A549 (cell line): ENCODE measurements at regions not wholly inside any gene's neighbourhood (a gene's known extent, or its start where the extent isn't known, plus 50 kb on each side); places are given as distances from the start of the nearest gene placed in this dataset.

ENCODE experiments used
- ATAC-seq, 2 experiments: fragments of 200-7000 bp in 1 of 2; fragments of >200 bp in 1 of 2; cut with Nextera tagmentation in 1 of 2; cut with Tn5 transposase in 1 of 2; 3 replicates each; pipeline versions ENCODE4 v1.8.0 to v1.9.1; 2018 to 2020; ENCODE audit warnings: mild to moderate bottlenecking in 1 of 2, moderate library complexity in 1 of 2
- CTCF ChIA-PET: fragments of 300-600 bp; sonication (Branson Sonifier 250); formaldehyde crosslinking; extraction: SDS; loops from one replicate; lab custom pipeline; 2021; ENCODE audit warnings: antibody characterized with exemption, inconsistent platforms; lab: Yijun Ruan, JAX
- POLR2A ChIA-PET: fragments of 350-600 bp; formaldehyde crosslinking; extraction: SDS; loops from one replicate; lab custom pipeline; 2021; ENCODE audit warnings: antibody characterized with exemption, inconsistent platforms; lab: Yijun Ruan, JAX
- DNase-seq, 2 experiments: peaks; one replicate each; pipeline versions ENCODE4 v3.0.0 to v3.0.0-alpha.2; 2011 to 2016; ENCODE audit warnings: low read depth in 1 of 2, low spot score in 1 of 2
- FAIRE-seq: peaks from 2 replicates; lab custom pipeline; 2011; peaks lifted over from hg19 to GRCh38; lab: Jason Lieb, UNC
- H3K27ac ChIP-seq, 2 experiments: fragments of >200 bp; sonication (Bioruptor Twin); formaldehyde crosslinking; 3 replicates each; pipeline ENCODE4 v1.5.1; 2016 to 2017
- H3K4me1 ChIP-seq: fragments of >200 bp; sonication (Bioruptor Twin); formaldehyde crosslinking; 3 replicates; pipeline ENCODE4 v1.6.1; 2016
- H3K4me2 ChIP-seq: fragments of >200 bp; sonication (Bioruptor Twin); formaldehyde crosslinking; 3 replicates; pipeline ENCODE4 v1.6.1; 2016
- H3K4me3 ChIP-seq: fragments of >200 bp; sonication (Bioruptor Twin); formaldehyde crosslinking; 3 replicates; pipeline ENCODE4 v1.5.1; 2016
- H3K9me3 ChIP-seq: fragments of >200 bp; sonication (Bioruptor Twin); formaldehyde crosslinking; 3 replicates; pipeline ENCODE4 v1.6.1; 2016
- BCL3 ChIP-seq: fragments of >200 bp; sonication (Bioruptor Twin); formaldehyde crosslinking; IDR thresholded peaks from 3 replicates; pipeline ENCODE4 v1.6.1; 2016
- BHLHE40 ChIP-seq: IDR thresholded peaks from 2 replicates; pipeline ENCODE4 v1.6.1; 2012; ENCODE audit warnings: low read depth, low read length, inconsistent platforms
- CBX8 ChIP-seq: fragments of 200-600 bp; sonication (generic); IDR thresholded peaks from 2 replicates; pipeline ENCODE4 v1.6.1; 2016
- EHMT2 ChIP-seq: fragments of 200-600 bp; sonication (generic); IDR thresholded peaks from 2 replicates; pipeline ENCODE4 v1.6.1; 2016; ENCODE audit warnings: antibody characterized with exemption, low read depth, mild to moderate bottlenecking, moderate library complexity
- EP300 ChIP-seq, 2 experiments: fragments of >200 bp; sonication (Bioruptor Twin); formaldehyde crosslinking; IDR thresholded peaks; 2 replicates in 1 of 2; 3 replicates in 1 of 2; pipeline ENCODE4 v1.6.1; 2016 to 2017
- FOSL2 ChIP-seq, 2 experiments: fragments of 450-650 bp in 1 of 2; fragments of >200 bp in 1 of 2; sonication (Bioruptor Twin) in 1 of 2; formaldehyde crosslinking; IDR thresholded peaks; 2 replicates each; pipeline versions ENCODE4 v1.5.0 to v1.6.1; 2016 to 2020; ENCODE audit warnings: mild to moderate bottlenecking in 1 of 2, moderate library complexity in 1 of 2
- HDAC2 ChIP-seq: fragments of 200-600 bp; sonication (generic); IDR thresholded peaks from 2 replicates; pipeline ENCODE4 v1.6.1; 2016
- HES2 ChIP-seq: fragments of >200 bp; sonication (Bioruptor Twin); formaldehyde crosslinking; IDR thresholded peaks from 2 replicates; pipeline ENCODE4 v1.6.1; 2016
- HOXB13 ChIP-seq: fragments of 250-450 bp; sonication (Bioruptor Pico); IDR thresholded peaks from 2 replicates; pipeline ENCODE4 v1.5.0; 2020; ENCODE audit warnings: low read depth, mild to moderate bottlenecking, moderate library complexity
- JUN ChIP-seq, 2 experiments: fragments of >200 bp; sonication (Bioruptor Twin); formaldehyde crosslinking; IDR thresholded peaks; 2 replicates in 1 of 2; 3 replicates in 1 of 2; pipeline ENCODE4 v1.6.1; 2016 to 2017
- KDM1A ChIP-seq: fragments of 200-600 bp; sonication (generic); IDR thresholded peaks from 2 replicates; pipeline ENCODE4 v1.6.1; 2016; ENCODE audit warnings: low read depth, mild to moderate bottlenecking
- KDM5A ChIP-seq: fragments of 200-600 bp; sonication (generic); IDR thresholded peaks from 2 replicates; pipeline ENCODE4 v1.6.1; 2016; ENCODE audit warnings: antibody characterized with exemption, mild to moderate bottlenecking
- MAFK ChIP-seq: fragments of 450-650 bp; IDR thresholded peaks from 2 replicates; pipeline ENCODE4 v1.6.1; 2014; ENCODE audit not compliant: partially characterized antibody
- NPAS2 ChIP-seq: fragments of 250-450 bp; sonication (Bioruptor Pico); IDR thresholded peaks from 2 replicates; pipeline ENCODE4 v1.8.0; 2022; ENCODE audit warnings: mild to moderate bottlenecking, moderate library complexity, borderline replicate concordance
- PBX3 ChIP-seq: IDR thresholded peaks from 2 replicates; pipeline ENCODE4 v1.6.1; 2012
- PHF8 ChIP-seq: fragments of 200-600 bp; sonication (generic); IDR thresholded peaks from 2 replicates; pipeline ENCODE4 v1.6.1; 2016; ENCODE audit warnings: low read depth, mild to moderate bottlenecking, antibody characterized with exemption, moderate library complexity, borderline replicate concordance
- POLR2AphosphoS2 ChIP-seq: conservative IDR thresholded peaks from 2 replicates; pipeline ENCODE4 v1.6.1; 2012; ENCODE audit warnings: low read length, improper control_type of control experiment, inconsistent platforms
- RAD21 ChIP-seq, 2 experiments: fragments of >200 bp in 1 of 2; sonication (Bioruptor Twin) in 1 of 2; formaldehyde crosslinking in 1 of 2; IDR thresholded peaks in 1 of 2; conservative IDR thresholded peaks in 1 of 2; 2 replicates in 1 of 2; 3 replicates in 1 of 2; pipeline ENCODE4 v1.6.1; 2012 to 2018; ENCODE audit warnings: inconsistent platforms in 1 of 2
- RARB ChIP-seq: fragments of 250-450 bp; sonication (Bioruptor Pico); IDR thresholded peaks from 2 replicates; pipeline ENCODE4 v1.8.0; 2021; ENCODE audit warnings: mild to moderate bottlenecking, moderate library complexity
- RCOR1 ChIP-seq: fragments of 150-350 bp; IDR thresholded peaks from 2 replicates; pipeline ENCODE4 v1.6.1; 2014; ENCODE audit warnings: antibody characterized with exemption, low read length, low read depth
- REST ChIP-seq: fragments of 200-600 bp; sonication (generic); IDR thresholded peaks from 2 replicates; pipeline ENCODE4 v1.6.1; 2016; ENCODE audit warnings: antibody characterized with exemption, mild to moderate bottlenecking, moderate library complexity
- RNF2 ChIP-seq: fragments of 200-600 bp; sonication (generic); IDR thresholded peaks from 2 replicates; pipeline ENCODE4 v1.6.1; 2016; ENCODE audit warnings: low read depth, mild to moderate bottlenecking, antibody characterized with exemption, moderate library complexity, borderline replicate concordance
- SMC3 ChIP-seq: fragments of >200 bp; sonication (Bioruptor Twin); formaldehyde crosslinking; IDR thresholded peaks from 3 replicates; pipeline ENCODE4 v1.6.1; 2018; ENCODE audit warnings: inconsistent platforms
- SREBF2 ChIP-seq: fragments of 450-650 bp; IDR thresholded peaks from 2 replicates; pipeline ENCODE4 v1.6.1; 2014; ENCODE audit warnings: mild to moderate bottlenecking, moderate library complexity
- USF2 ChIP-seq: fragments of 450-650 bp; IDR thresholded peaks from 2 replicates; pipeline ENCODE4 v1.6.1; 2014; ENCODE audit warnings: antibody characterized with exemption
- ZFP36 ChIP-seq: fragments of 450-650 bp; IDR thresholded peaks from 2 replicates; pipeline ENCODE4 v1.6.1; 2014; ENCODE audit warnings: borderline replicate concordance; ENCODE audit not compliant: partially characterized antibody
- ZNF302 ChIP-seq: fragments of 250-450 bp; sonication (Bioruptor Pico); IDR thresholded peaks from 2 replicates; pipeline ENCODE4 v1.9.0; 2021; ENCODE audit warnings: inconsistent platforms, mild to moderate bottlenecking, moderate library complexity
- WGBS: methylation state at CpG from one replicate; pipeline ENCODE4 v1.1.6; 2017; ENCODE audit errors: missing lambda C conversion rate; 5-methylcytosine and 5-hydroxymethylcytosine counted together

GRCh38 chr7:67392596-67393438 lies 396.2 kb downstream of the TYW1 start:
- H3K4me3 ChIP-seq: no peak overlapping the region
- DNase-seq: no peak
- no peak overlapping the region for H3K27ac ChIP-seq
- H3K9me3 ChIP-seq: no peaks in the 10 kb centered on the region
- ChIA-PET POLR2A (no interaction called here), CTCF (interaction anchor here (1.9 kb wide), 1 partner anchor 14 kb away, joined by 5 read pairs; no protein-coding TSS in a partner anchor)
- no peak overlapping the region for H3K4me2 ChIP-seq
- ATAC-seq: no peak
- no peak for FAIRE-seq
- TF ChIP-seq CBX8: no peak
- TF ChIP-seq BHLHE40: no peak
- no peak for TF ChIP-seq HOXB13 (CRISPR knock-in tag)
- TF ChIP-seq RNF2: no peak
- no peak for TF ChIP-seq SMC3
- no peak for TF ChIP-seq KDM1A
- no peak for TF ChIP-seq REST
- no peak for TF ChIP-seq RARB (CRISPR knock-in tag)
- TF ChIP-seq FOSL2 (IDR thresholded peaks at IDR 0.05): no peak
- no peak for TF ChIP-seq FOSL2 (CRISPR knock-in tag; IDR thresholded peaks at IDR 0.05)
- TF ChIP-seq ZNF302 (CRISPR knock-in tag): no peak
- TF ChIP-seq HDAC2: no peak
- TF ChIP-seq SREBF2: no peak
- TF ChIP-seq RCOR1: no peak
- TF ChIP-seq EP300 (IDR thresholded peaks at IDR 0.05): no peak
- 25% methylated on average over 16 of the region's 16 CpGs for WGBS
- H3K4me1 ChIP-seq: no peaks in the 10 kb centered on the region

GRCh38 chr7:67393903-67394302 lies 397.3 kb downstream of the TYW1 start:
- Histone ChIP-seq H3K4me3 (no peak overlapping the region), H3K27ac (no peak overlapping the region), H3K9me3 (no peaks in the 10 kb centered on the region), H3K4me2 (no peak overlapping the region), H3K4me1 (no peaks in the 10 kb centered on the region)
- no peak for FAIRE-seq
- ChIA-PET POLR2A (no interaction called here), CTCF (interaction anchor here (1.9 kb wide), 1 partner anchor 16 kb away, joined by 5 read pairs; no protein-coding TSS in a partner anchor)
- ATAC-seq: no peak; a peak in 1 of 6 replicates
- WGBS: 5% methylated on average over 1 of the region's 1 CpG
- TF ChIP-seq EHMT2 (no peak), USF2 (no peak), BCL3 (no peak), MAFK (no peak), KDM5A (no peak), NPAS2 (no peak), POLR2AphosphoS2 (no peak), HES2 (no peak), HDAC2 (no peak), RARB (CRISPR knock-in tag) (no peak), KDM1A (no peak), RAD21 (conservative IDR thresholded peaks at IDR 0.05 in 1 of 2, IDR thresholded peaks at IDR 0.05 in 1 of 2) (no peak), JUN (IDR thresholded peaks at IDR 0.05) (no peak), PHF8 (no peak), ZFP36 (no peak), RCOR1 (no peak), FOSL2 (IDR thresholded peaks at IDR 0.05) (no peak), FOSL2 (CRISPR knock-in tag; IDR thresholded peaks at IDR 0.05) (no peak), PBX3 (no peak)
- DNase-seq: no peak
